ENCODE measurements at regions not wholly inside any gene's neighbourhood (a gene's known extent, or its start where the extent isn't known, plus 50 kb on each side); places are given as distances from the start of the nearest gene placed in this dataset.

DNA sequence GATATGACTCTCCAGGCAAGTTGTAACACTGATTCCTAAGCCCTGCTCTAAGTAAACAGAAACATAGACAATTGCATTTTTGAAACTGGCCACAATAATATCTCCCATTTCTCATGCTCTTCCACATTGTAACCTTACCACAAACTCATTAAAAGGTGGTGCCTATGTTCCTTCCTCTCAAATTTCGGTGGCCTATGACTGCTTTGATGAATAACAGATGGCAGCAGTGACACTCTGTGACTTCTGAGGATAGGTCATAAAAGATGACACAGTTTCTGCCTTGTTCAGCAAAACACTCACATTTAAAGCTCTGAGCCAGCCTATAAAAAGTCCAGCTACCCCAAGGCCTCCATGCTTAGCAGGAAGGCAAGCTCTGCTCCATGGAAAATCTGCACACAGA is 195.2 kb downstream of the EFHB start:
- ATAC-seq = no peak
- POLR2A ChIA-PET = no interaction called here

More for the DNA sequence above, 195.2 kb downstream of the EFHB start:
- Histone ChIP-seq H3K9ac (ENCODE audit: low read length) (no peak overlapping the region), H2AFZ (ENCODE audit: low read depth, low read length, poor library complexity, severe bottlenecking) (no peak overlapping the region), H3K4me2 (ENCODE audit: low read length) (no peak overlapping the region), H3K27me3 (ENCODE audit: insufficient read depth, low read length) (0 out of 2 replicates have a peak, but pooled peaks cover 3% of the 10 kb centered on the region), H3K9me3 (ENCODE audit: control insufficient read depth in 1 of 2, insufficient read depth in 1 of 2, low read depth in 1 of 2, low read length in 2 of 2) (no peaks in the 10 kb centered on the region), H3K36me3 (ENCODE audit: control insufficient read depth in 1 of 2, insufficient read depth in 2 of 2, low read length in 2 of 2) (no peaks in the 10 kb centered on the region), H3K9me2 (ENCODE audit: insufficient read depth) (no peaks in the 10 kb centered on the region), H4K20me1 (ENCODE audit: insufficient read depth) (no peaks in the 10 kb centered on the region), H3K4me3 (replicated peaks in 1 of 2; ENCODE audit: low read depth in 1 of 2, low read length in 2 of 2) (no peak overlapping the region), H3K27ac (ENCODE audit: low read depth, low read length) (no peak overlapping the region), H3K79me2 (ENCODE audit: insufficient read depth, low read length) (no peaks in the 10 kb centered on the region), H3K4me1 (ENCODE audit: control insufficient read depth in 1 of 2, insufficient read depth in 2 of 2, low read length in 2 of 2) (no peaks in the 10 kb centered on the region)
- TF ChIP-seq SRF (IDR thresholded peaks at IDR 0.05; ENCODE audit: low read depth) = no peak
- TF ChIP-seq ELF1 (IDR thresholded peaks at IDR 0.05; ENCODE audit: borderline replicate concordance, low read depth) = no peak
- no peak for TF ChIP-seq SP1 (IDR thresholded peaks at IDR 0.05; ENCODE audit: low read depth)
- TF ChIP-seq RAD21 (IDR thresholded peaks at IDR 0.05; ENCODE audit: low read depth) = no peak
- no peak for TF ChIP-seq EZH2 (IDR thresholded peaks at IDR 0.05)
- TF ChIP-seq ZBTB33 (IDR thresholded peaks at IDR 0.05; ENCODE audit: extremely low read depth, insufficient replicate concordance, low read length) = no peak
- TF ChIP-seq SIN3A (IDR thresholded peaks at IDR 0.05; ENCODE audit: low read depth) = no peak
- no peak for TF ChIP-seq YY1 (IDR thresholded peaks at IDR 0.05; ENCODE audit: extremely low read depth, insufficient replicate concordance, low read depth, low read length)
- TF ChIP-seq, protein P1, sequence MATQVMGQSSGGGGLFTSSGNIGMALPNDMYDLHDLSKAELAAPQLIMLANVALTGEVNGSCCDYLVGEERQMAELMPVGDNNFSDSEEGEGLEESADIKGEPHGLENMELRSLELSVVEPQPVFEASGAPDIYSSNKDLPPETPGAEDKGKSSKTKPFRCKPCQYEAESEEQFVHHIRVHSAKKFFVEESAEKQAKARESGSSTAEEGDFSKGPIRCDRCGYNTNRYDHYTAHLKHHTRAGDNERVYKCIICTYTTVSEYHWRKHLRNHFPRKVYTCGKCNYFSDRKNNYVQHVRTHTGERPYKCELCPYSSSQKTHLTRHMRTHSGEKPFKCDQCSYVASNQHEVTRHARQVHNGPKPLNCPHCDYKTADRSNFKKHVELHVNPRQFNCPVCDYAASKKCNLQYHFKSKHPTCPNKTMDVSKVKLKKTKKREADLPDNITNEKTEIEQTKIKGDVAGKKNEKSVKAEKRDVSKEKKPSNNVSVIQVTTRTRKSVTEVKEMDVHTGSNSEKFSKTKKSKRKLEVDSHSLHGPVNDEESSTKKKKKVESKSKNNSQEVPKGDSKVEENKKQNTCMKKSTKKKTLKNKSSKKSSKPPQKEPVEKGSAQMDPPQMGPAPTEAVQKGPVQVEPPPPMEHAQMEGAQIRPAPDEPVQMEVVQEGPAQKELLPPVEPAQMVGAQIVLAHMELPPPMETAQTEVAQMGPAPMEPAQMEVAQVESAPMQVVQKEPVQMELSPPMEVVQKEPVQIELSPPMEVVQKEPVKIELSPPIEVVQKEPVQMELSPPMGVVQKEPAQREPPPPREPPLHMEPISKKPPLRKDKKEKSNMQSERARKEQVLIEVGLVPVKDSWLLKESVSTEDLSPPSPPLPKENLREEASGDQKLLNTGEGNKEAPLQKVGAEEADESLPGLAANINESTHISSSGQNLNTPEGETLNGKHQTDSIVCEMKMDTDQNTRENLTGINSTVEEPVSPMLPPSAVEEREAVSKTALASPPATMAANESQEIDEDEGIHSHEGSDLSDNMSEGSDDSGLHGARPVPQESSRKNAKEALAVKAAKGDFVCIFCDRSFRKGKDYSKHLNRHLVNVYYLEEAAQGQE (IDR thresholded peaks at IDR 0.05; ENCODE audit: low read depth) = no peak
- RAD21 ChIA-PET (ENCODE audit: low non-redundant PET in 1 of 2, low total read pairs in 2 of 2, uncharacterized antibody in 2 of 2, unreplicated experiment in 2 of 2) = no interaction called here
- no TSS peak for BruUV-seq (replicated peaks)
- CTCF ChIA-PET = no interaction called here
- intact Hi-C loops (cut with micrococcal nuclease) = no loop called here
- no peak for DNase-seq (ENCODE audit: low read depth, low spot score)

All from HCT116 (cell line).